ENCODE measurements at regions not wholly inside any gene's neighbourhood (a gene's known extent, or its start where the extent isn't known, plus 50 kb on each side); places are given as distances from the start of the nearest gene placed in this dataset.

GRCh38 chr4:27191592-27191991, 331.0 kb downstream of the STIM2 start:
- TF ChIP-seq CTCF (IDR thresholded peaks at IDR 0.05) (no peak), POLR2AphosphoS5 (IDR thresholded peaks at IDR 0.05) (no peak), POLR2A (IDR thresholded peaks at IDR 0.05; ENCODE audit: low read depth) (no peak)

Measured in esophagus muscularis mucosa (tissue), 3 donors.